Mucosa of rectum (tissue), 2 donors: ENCODE measurements at regions not wholly inside any gene's neighbourhood (a gene's known extent, or its start where the extent isn't known, plus 50 kb on each side); places are given as distances from the start of the nearest gene placed in this dataset.
"Not testable (repeated sequence)": the region's sequence is repeated elsewhere in the genome, so short reads cannot be mapped to it uniquely, and the experiment has no call there.

ENCODE experiments used
- H3K27ac ChIP-seq, 2 donors: one replicate each; pipeline ENCODE4 v1.7.0; 2013; ENCODE audit warnings: inconsistent platforms in 2 of 2, low read depth in 2 of 2, low read length in 2 of 2
- H3K27me3 ChIP-seq, 2 donors: one replicate each; pipeline ENCODE4 v1.7.0; 2013; ENCODE audit warnings: low read length in 2 of 2; ENCODE audit not compliant: control insufficient read depth in 2 of 2, insufficient read depth in 2 of 2
- H3K36me3 ChIP-seq, 2 donors: one replicate each; pipeline ENCODE4 v1.7.0; 2013; ENCODE audit warnings: low read length in 2 of 2; ENCODE audit not compliant: control insufficient read depth in 2 of 2, insufficient read depth in 2 of 2
- H3K4me1 ChIP-seq, 2 donors: one replicate each; pipeline ENCODE4 v1.7.0; 2013; ENCODE audit warnings: low read length in 2 of 2, mild to moderate bottlenecking in 1 of 2; ENCODE audit not compliant: control insufficient read depth in 2 of 2, insufficient read depth in 2 of 2
- H3K4me3 ChIP-seq, 2 donors: one replicate each; pipeline ENCODE4 v1.7.0; 2013; ENCODE audit warnings: low read length in 2 of 2
- H3K9ac ChIP-seq, 2 donors: one replicate each; pipeline ENCODE4 v1.7.0; 2013; ENCODE audit warnings: low read length in 2 of 2, low read depth in 1 of 2, mild to moderate bottlenecking in 1 of 2
- H3K9me3 ChIP-seq, 2 donors: one replicate each; pipeline ENCODE4 v1.7.0; 2013; ENCODE audit warnings: low read length in 2 of 2; ENCODE audit not compliant: control insufficient read depth in 2 of 2
- donor health status: healthy.
- donor health status: Normal muscosa, but diverticular disease.

DNA sequence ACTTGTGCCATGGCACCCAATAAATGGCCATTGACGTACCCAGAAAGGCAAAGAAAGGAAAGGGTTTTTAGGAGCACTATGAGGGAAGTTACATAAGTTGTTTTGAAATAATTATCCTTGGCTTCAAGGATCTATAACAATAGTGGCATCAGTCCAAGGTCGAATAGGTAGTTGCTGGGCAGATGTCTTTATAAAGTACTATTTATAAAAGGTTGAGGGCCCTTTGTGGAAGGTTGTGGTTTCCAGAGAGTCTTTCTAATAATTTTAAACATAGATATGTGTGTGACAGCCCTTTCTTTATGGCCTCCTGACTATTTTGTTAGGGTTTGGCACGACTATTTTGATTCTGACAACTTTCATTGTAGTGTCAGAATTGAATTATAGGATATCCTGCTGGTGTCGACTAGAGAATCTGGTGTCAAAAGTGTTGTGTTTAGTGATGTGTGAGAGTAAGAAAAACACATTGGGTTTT, 260.5 kb downstream of the PYDC2 start:
- H3K27me3 ChIP-seq = no peaks in the 10 kb centered on the region
- no peak overlapping the region for H3K4me3 ChIP-seq
- H3K4me1 ChIP-seq = no peaks in the 10 kb centered on the region
- H3K9ac ChIP-seq = no peak overlapping the region
- H3K9me3 ChIP-seq = no peaks in the 10 kb centered on the region
- H3K27ac ChIP-seq = no peak overlapping the region
- no peaks in the 10 kb centered on the region for H3K36me3 ChIP-seq

DNA sequence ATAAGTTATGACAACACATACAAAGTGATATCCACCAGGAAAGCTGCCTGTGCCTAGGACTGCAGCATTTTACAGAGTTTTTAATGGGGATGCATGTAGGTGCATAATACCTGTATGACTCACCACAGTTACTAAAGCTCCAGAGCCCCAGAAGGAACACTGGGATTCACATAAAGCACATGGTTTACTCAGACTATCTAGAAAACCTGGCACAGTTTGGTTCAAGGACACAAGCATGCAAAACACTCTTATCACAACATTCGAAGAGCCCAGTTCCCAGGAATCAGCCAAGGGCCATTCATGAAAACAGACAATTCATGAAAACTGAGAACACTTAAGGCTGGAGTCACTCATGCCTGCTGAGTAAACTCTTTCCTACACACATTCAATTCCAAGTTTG, 261.0 kb downstream of the PYDC2 start:
- H3K4me1 ChIP-seq = no peaks in the 10 kb centered on the region
- no peak overlapping the region for H3K27ac ChIP-seq
- no peaks in the 10 kb centered on the region for H3K27me3 ChIP-seq
- H3K4me3 ChIP-seq = no peak overlapping the region
- no peak overlapping the region for H3K9ac ChIP-seq
- H3K9me3 ChIP-seq = no peaks in the 10 kb centered on the region
- no peaks in the 10 kb centered on the region for H3K36me3 ChIP-seq

DNA sequence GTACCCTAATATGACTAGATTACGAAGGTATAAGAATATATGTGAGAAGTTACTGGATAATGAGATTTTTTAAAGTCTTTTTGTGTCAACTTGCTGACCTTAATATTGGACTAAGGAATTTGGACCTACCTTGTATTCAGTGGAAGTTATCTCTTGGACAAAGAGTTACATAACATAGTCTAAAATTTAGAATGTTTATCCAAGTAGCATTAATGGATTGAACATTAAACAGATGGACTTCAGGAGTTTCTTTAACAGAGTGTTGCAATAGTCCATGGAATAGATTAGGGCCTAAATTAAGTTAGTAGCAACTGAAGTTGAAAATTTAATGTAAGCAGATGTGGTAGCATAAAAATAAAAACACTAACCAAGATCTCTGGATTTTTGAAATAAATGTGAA, 266.4 kb downstream of the PYDC2 start:
- no peaks in the 10 kb centered on the region for H3K27me3 ChIP-seq
- peaks cover 0 to 3% of the 10 kb centered on the region in 2 donors for H3K9me3 ChIP-seq
- no peak overlapping the region for H3K4me3 ChIP-seq
- H3K4me1 ChIP-seq = no peaks in the 10 kb centered on the region
- H3K27ac ChIP-seq = no peak overlapping the region
- no peak overlapping the region for H3K9ac ChIP-seq
- no peaks in the 10 kb centered on the region for H3K36me3 ChIP-seq

DNA sequence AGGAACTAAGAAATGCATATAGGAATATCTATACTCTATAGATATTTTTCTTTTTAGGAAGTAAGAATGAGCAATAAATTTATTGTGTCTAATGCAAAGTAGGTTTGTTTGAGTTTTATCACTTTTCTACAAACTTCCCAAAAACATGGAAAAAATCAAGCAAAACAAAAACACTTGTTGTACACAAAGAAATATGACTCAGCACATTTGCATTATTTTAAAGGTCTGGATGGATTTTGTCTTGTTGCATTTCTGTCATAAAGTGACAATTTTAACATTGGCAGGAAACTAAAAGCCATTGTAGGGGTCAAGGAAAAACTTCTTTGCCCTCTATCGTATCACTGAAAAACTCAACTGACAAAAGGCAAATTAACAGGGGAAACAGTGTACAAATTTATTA, 267.2 kb downstream of the PYDC2 start:
- no peaks in the 10 kb centered on the region for H3K4me1 ChIP-seq
- no peaks in the 10 kb centered on the region for H3K36me3 ChIP-seq
- peaks cover 0 to 3% of the 10 kb centered on the region in 2 donors for H3K9me3 ChIP-seq

GRCh38 chr3:191737742-191738141, 276.8 kb downstream of the PYDC2 start:
- H3K9ac ChIP-seq = no peak overlapping the region
- no peaks in the 10 kb centered on the region for H3K4me1 ChIP-seq
- no peaks in the 10 kb centered on the region for H3K9me3 ChIP-seq
- H3K4me3 ChIP-seq = no peak overlapping the region
- no peaks in the 10 kb centered on the region for H3K27me3 ChIP-seq
- no peak overlapping the region for H3K27ac ChIP-seq
- no peaks in the 10 kb centered on the region for H3K36me3 ChIP-seq

More for the DNA sequence above, 267.2 kb downstream of the PYDC2 start:
- H3K27me3 ChIP-seq = no peaks in the 10 kb centered on the region
- no peak overlapping the region for H3K4me3 ChIP-seq
- H3K9ac ChIP-seq = no peak overlapping the region
- H3K27ac ChIP-seq = no peak overlapping the region

DNA sequence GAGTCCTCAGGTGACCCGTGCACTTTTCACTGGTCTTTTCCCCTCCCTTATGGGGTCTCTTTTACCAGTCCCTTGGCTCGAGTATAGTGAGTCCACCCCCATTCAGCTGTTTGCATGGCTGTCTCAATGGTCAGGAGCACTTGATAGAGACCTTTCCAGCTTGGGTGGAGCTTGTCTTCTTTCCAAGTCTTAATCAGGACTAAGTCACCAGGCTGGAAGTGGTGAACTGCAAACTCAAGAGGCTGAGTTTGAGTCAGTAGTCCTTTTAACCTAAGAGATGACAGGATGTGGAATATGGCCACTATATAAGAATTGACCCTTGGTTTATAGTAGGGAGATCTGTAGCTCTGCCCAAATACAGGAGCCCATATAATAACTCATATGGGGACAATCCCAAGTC, 279.7 kb downstream of the PYDC2 start:
- no peaks in the 10 kb centered on the region for H3K36me3 ChIP-seq
- H3K4me3 ChIP-seq = no peak overlapping the region
- H3K27me3 ChIP-seq = no peaks in the 10 kb centered on the region
- no peak overlapping the region for H3K27ac ChIP-seq
- H3K4me1 ChIP-seq = no peaks in the 10 kb centered on the region
- no peak overlapping the region for H3K9ac ChIP-seq
- no peaks in the 10 kb centered on the region for H3K9me3 ChIP-seq

DNA sequence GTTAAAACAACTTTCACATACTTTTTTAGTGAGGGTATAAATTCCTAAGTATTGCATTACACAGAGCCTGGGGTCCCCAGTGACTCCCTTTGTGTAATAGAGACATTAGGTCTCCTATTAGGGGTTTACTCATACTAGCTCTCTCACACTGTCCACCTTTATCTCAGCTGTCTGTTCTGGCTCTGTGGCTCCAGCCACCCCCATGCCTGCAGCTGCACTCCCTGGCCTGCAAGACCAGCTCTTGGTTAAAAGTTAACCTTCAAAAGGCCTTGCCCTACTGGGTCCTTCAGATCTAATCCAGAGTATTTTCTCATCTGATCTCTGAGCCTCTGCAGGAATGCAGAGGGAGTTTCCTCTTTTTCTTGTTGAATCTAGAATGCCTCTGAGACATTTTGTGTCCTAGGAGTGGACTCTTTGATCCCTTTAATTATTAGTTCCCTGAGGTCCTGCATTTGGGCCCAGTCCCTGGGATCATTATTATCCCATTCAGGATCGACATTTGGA, 280.9 kb downstream of the PYDC2 start:
- not testable (repeated sequence) for H3K27ac ChIP-seq, H3K9ac ChIP-seq, H3K27me3 ChIP-seq, H3K4me3 ChIP-seq, H3K9me3 ChIP-seq, H3K4me1 ChIP-seq, H3K36me3 ChIP-seq

DNA sequence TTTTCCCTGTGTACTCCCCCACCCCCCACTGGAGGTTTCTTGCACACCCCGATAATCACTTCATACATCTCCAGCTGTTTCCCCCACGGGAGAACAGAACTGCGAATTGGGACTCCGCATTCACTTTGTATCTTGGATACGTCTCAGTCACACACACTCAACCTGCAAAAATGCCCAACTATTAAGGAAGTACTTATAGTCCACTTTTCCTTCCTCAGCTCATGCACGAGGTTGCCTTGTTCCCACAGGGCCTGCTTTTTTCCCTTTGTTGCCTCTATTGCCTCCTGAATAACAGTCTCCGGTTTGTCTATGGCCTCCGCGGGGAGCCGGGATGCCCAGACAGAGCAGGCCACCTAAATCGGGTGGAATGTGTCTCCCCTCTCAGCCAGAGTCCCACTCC, 282.3 kb downstream of the PYDC2 start:
- Histone ChIP-seq H3K4me3 (no peak overlapping the region), H3K4me1 (no peaks in the 10 kb centered on the region), H3K27me3 (no peaks in the 10 kb centered on the region), H3K27ac (no peak overlapping the region), H3K36me3 (no peaks in the 10 kb centered on the region), H3K9me3 (no peaks in the 10 kb centered on the region), H3K9ac (no peak overlapping the region)

DNA sequence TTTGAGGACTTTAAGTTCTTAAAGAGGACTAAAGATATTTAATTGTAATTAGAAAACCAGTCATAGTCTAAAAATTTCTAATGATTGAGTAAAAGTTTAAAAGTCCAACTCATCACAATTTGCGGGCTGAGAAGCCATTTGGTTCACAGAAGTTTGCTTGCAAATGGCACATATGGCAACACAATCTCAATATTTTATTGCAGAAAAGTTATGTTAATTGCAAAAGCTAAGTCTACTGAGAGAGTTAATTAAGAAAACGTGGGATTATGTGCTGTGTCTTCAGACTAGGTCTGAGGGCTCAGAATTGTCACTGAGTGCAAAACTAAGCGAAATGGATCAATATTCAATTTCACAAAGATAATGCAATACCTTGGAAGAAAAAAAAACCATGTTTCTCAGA, 289.7 kb downstream of the PYDC2 start:
- no peak overlapping the region for H3K27ac ChIP-seq
- no peak overlapping the region for H3K9ac ChIP-seq
- no peaks in the 10 kb centered on the region for H3K36me3 ChIP-seq
- H3K27me3 ChIP-seq = no peaks in the 10 kb centered on the region
- H3K4me1 ChIP-seq = no peaks in the 10 kb centered on the region
- no peak overlapping the region for H3K4me3 ChIP-seq
- no peaks in the 10 kb centered on the region for H3K9me3 ChIP-seq

DNA sequence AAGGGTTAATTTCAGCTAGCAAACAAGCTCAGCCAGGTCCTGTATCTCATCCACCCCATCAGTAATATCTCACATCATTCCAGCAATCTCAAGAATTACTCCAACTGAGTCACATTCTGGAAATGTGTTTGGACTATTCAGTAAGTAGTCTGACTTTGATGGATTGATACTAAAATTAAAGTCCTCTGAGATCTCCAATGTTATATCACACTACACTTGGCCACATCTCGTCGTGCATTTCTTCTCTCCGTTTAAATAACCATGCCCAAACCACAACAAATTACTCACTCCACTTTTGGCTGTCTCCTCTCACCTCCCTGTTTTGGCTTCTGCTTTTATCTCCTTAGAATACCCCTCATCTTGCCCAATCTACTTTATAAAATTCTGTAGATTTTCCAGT, 292.2 kb downstream of the PYDC2 start:
- Histone ChIP-seq H3K9ac (no peak overlapping the region), H3K27me3 (no peaks in the 10 kb centered on the region), H3K4me3 (no peak overlapping the region), H3K4me1 (no peaks in the 10 kb centered on the region), H3K27ac (no peak overlapping the region), H3K9me3 (no peaks in the 10 kb centered on the region), H3K36me3 (no peaks in the 10 kb centered on the region)

DNA sequence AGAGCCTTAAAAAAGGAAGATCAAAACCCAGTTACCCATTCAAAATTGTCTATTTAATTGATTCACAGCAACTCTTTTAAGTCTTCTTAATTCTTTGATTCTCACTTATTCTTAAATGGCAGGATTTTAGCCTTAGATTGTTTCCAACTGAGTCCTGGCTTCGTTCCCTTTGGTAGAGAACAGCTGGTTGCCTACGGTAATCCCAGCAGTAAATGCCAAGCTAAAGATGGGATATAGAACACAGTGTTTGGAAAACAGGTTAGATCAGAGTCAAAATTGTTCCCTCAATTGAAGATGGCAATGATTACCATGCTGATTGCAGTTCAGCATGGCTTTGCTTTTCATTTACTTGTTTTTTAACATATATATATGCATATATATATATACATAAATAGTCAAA, 300.9 kb downstream of the PYDC2 start:
- no peaks in the 10 kb centered on the region for H3K9me3 ChIP-seq
- H3K4me1 ChIP-seq = no peaks in the 10 kb centered on the region
- no peaks in the 10 kb centered on the region for H3K27me3 ChIP-seq
- no peak overlapping the region for H3K4me3 ChIP-seq
- H3K27ac ChIP-seq = no peak overlapping the region
- no peak overlapping the region for H3K9ac ChIP-seq
- no peaks in the 10 kb centered on the region for H3K36me3 ChIP-seq
